ENCODE measurements at regions not wholly inside any gene's neighbourhood (a gene's known extent, or its start where the extent isn't known, plus 50 kb on each side); places are given as distances from the start of the nearest gene placed in this dataset.

DNA sequence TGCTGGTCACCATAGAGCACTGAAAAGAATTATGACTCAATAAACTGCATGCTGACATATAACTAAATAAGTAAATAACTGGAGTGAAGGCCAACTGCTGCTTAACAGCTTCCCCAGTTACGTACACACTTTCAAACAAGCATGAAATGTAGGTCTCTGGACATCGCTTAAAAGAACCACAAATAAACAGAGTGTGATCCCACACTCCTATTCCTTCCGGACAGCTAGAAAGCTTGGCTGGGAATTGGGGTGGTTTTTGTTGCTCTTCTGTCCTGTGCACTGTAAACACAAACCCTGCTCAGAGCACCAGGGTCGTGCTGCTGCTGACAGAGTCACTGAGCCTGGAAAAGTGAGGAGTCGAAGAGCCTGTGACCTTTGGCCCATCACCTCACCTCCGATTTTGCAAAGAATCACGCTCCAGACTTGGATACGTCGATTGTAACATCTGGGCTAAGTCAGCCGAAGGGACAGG, 162.7 kb upstream of the NT5C1B start:
- Mint-ChIP-seq H3K4me1 (ENCODE audit: low read depth) (peaks cover 7% of the 10 kb centered on the region), H3K27me3 (ENCODE audit: low read depth) (no peaks in the 10 kb centered on the region), H3K9me3 (ENCODE audit: low read depth) (no peaks in the 10 kb centered on the region), H3K4me3 (ENCODE audit: unreplicated experiment) (no peak overlapping the region), H3K27ac (ENCODE audit: unreplicated experiment) (no peak overlapping the region), H3K36me3 (ENCODE audit: low read depth) (no peaks in the 10 kb centered on the region)
- no peak for TF ChIP-seq CTCF (IDR thresholded peaks at IDR 0.05)
- DNase-seq (ENCODE audit: low spot score) = no peak

DNA sequence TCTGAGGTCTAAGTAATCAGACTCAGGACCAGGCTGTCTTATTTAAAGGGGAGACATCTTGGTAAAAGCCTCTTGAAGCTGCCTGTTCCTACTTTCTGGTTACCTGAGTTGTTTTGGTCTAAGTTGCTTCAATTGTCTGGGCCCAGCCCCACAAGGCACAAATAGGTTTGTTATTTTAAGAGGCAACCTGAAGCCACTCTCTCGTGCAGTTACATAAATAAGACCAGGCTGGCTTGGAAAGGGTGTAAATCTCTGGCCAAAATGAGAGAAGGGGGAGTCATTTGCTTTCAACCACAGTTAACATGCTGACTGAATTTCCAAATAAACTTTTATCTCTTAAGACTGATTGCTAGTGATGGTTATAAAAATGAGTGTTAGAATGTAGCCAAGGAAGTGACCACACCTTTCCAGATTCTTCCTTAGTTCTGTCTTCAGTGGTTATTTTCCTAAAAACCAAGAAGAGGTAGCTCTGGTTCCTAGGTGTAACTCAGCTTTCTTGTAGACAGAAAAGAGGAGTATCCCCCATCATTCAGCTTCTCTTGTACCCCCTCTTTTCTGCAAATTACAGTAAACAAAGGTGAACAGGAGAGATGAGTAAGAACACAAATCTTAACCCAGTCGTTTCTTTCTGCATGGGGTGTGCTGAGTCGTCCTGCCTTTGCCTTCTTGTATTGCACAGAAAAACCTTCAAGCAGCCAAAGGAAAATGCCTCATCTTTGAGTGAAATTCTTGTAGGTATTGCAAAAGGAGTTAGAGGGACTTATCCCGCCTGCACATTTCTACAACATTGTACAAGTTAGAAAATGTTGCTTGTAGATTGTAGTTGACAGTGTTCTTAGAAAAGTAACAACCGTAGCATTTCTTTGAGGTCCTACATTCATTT, 161.5 kb upstream of the NT5C1B start:
- H3K4me3 Mint-ChIP-seq (ENCODE audit: unreplicated experiment) = no peak overlapping the region
- no peak for DNase-seq (ENCODE audit: low spot score)
- no peaks in the 10 kb centered on the region for H3K36me3 Mint-ChIP-seq (ENCODE audit: low read depth)
- no peak for TF ChIP-seq CTCF (IDR thresholded peaks at IDR 0.05)
- H3K27me3 Mint-ChIP-seq (ENCODE audit: low read depth) = no peaks in the 10 kb centered on the region
- no peak overlapping the region for H3K27ac Mint-ChIP-seq (ENCODE audit: unreplicated experiment)
- H3K4me1 Mint-ChIP-seq (ENCODE audit: low read depth) = peaks cover 10% of the 10 kb centered on the region
- no peaks in the 10 kb centered on the region for H3K9me3 Mint-ChIP-seq (ENCODE audit: low read depth)

DNA sequence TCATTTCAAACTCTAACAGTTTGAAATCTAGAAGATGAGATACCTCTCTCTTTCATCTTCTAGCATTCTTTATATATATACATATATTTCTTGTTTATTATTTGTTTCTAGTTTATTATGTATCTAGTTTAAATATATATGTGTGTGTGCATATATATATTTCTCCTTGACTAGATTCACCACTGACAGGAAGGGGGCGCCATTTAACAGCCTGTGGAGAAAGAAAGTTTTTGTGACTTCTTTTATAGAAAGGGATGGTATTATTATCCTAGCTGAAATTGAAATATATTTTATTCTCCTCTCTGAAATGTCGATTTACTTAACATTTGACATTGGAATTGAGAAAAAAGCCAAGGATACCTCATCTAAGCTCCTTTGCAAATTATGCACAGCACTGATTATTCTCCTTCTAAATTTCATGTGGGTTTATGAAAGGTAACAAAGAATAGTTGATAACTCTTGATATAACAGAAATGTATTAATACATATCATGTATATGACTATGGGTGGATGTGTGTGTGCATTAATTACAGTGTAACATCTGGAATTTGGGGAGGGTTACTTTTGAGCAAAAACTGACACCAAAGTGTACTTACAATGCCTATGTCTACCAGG, 160.7 kb upstream of the NT5C1B start:
- H3K4me3 Mint-ChIP-seq (ENCODE audit: unreplicated experiment) = no peak overlapping the region
- no peaks in the 10 kb centered on the region for H3K9me3 Mint-ChIP-seq (ENCODE audit: low read depth)
- DNase-seq (ENCODE audit: low spot score) = no peak
- H3K36me3 Mint-ChIP-seq (ENCODE audit: low read depth) = no peaks in the 10 kb centered on the region
- H3K27me3 Mint-ChIP-seq (ENCODE audit: low read depth) = no peaks in the 10 kb centered on the region
- H3K27ac Mint-ChIP-seq (ENCODE audit: unreplicated experiment) = no peak overlapping the region
- peak; percentile 96 for TF ChIP-seq CTCF (IDR thresholded peaks at IDR 0.05)
- H3K4me1 Mint-ChIP-seq (ENCODE audit: low read depth) = peaks cover 15% of the 10 kb centered on the region

DNA sequence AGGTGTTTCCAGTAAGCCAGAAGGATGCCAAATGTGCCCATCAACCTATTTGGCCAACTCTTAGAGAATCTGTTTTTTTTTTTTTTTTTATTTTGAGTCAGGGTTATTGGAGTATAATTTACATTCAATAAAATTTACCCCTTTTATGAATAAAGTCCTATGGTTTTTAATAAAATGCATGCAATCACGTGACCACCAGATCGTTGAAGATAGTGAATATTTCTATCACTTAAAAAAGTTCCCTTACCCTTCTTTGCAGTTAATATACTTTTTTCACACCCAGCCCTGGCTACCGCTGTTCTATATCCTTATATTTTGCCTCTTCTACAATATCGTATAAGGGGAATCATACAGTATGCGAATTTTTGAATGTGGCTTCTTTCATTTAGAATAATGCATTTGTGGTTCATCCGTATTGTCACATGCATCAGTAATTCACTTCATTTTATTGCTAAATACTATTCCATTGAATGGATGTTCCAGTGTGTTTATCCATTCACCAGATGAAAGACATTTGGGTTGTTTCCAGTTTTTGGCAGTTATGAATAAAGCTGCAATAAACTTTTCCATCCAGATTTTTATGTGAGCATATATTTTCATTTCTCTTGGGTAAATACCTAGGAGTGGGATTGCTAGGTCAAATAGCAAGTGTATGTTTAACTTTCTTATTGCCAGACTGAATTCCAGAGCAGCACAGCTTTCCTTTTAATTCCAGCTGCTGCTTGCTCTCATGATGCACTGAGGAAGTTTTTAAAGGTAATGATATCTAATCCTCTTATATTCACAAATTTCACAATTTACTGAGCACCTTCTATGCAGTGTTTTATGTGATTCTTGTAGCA, 156.3 kb upstream of the NT5C1B start:
- no peaks in the 10 kb centered on the region for H3K9me3 Mint-ChIP-seq (ENCODE audit: low read depth)

More for the DNA sequence above, 156.3 kb upstream of the NT5C1B start:
- Mint-ChIP-seq H3K4me1 (ENCODE audit: low read depth) (peaks cover 12% of the 10 kb centered on the region), H3K27me3 (ENCODE audit: low read depth) (no peaks in the 10 kb centered on the region), H3K4me3 (ENCODE audit: unreplicated experiment) (no peak overlapping the region), H3K27ac (ENCODE audit: unreplicated experiment) (no peak overlapping the region), H3K36me3 (ENCODE audit: low read depth) (no peaks in the 10 kb centered on the region)
- no peak for DNase-seq (ENCODE audit: low spot score)
- no peak for TF ChIP-seq CTCF (IDR thresholded peaks at IDR 0.05)
